Testis (tissue), 2 donors: ENCODE measurements at regions not wholly inside any gene's neighbourhood (a gene's known extent, or its start where the extent isn't known, plus 50 kb on each side); places are given as distances from the start of the nearest gene placed in this dataset.

Experiments
- CTCF ChIP-seq, 3 experiments: fragments of 450-650 bp in 2 of 3; fragments of 200-600 bp in 1 of 3; sonication (generic) in 1 of 3; IDR thresholded peaks; one replicate each; pipeline ENCODE4 v1.5.1; 2016 to 2019; ENCODE audit warnings: antibody characterized with exemption in 3 of 3, mild to moderate bottlenecking in 2 of 3, moderate library complexity in 1 of 3
- POLR2A ChIP-seq: fragments of 450-650 bp; IDR thresholded peaks from one replicate; pipeline ENCODE4 v1.6.1; 2017; ENCODE audit warnings: antibody characterized with exemption, mild to moderate bottlenecking, moderate library complexity

- no peak for TF ChIP-seq CTCF (IDR thresholded peaks at IDR 0.05)
- no peak for TF ChIP-seq POLR2A
Measured at GRCh38 chr5:145497052-145497451, 338.1 kb downstream of the PRELID2 start.
